A549 (cell line): ENCODE measurements at regions not wholly inside any gene's neighbourhood (a gene's known extent, or its start where the extent isn't known, plus 50 kb on each side); places are given as distances from the start of the nearest gene placed in this dataset.

Experiments
- ATAC-seq, 2 experiments: fragments of 200-7000 bp in 1 of 2; fragments of >200 bp in 1 of 2; cut with Nextera tagmentation in 1 of 2; cut with Tn5 transposase in 1 of 2; 3 replicates each; pipeline versions ENCODE4 v1.8.0 to v1.9.1; 2018 to 2020; ENCODE audit warnings: mild to moderate bottlenecking in 1 of 2, moderate library complexity in 1 of 2
- CTCF ChIA-PET: fragments of 300-600 bp; sonication (Branson Sonifier 250); formaldehyde crosslinking; extraction: SDS; loops from one replicate; lab custom pipeline; 2021; ENCODE audit warnings: antibody characterized with exemption, inconsistent platforms; lab: Yijun Ruan, JAX
- POLR2A ChIA-PET: fragments of 350-600 bp; formaldehyde crosslinking; extraction: SDS; loops from one replicate; lab custom pipeline; 2021; ENCODE audit warnings: antibody characterized with exemption, inconsistent platforms; lab: Yijun Ruan, JAX
- DNase-seq, 2 experiments: peaks; one replicate each; pipeline versions ENCODE4 v3.0.0 to v3.0.0-alpha.2; 2011 to 2016; ENCODE audit warnings: low read depth in 1 of 2, low spot score in 1 of 2
- FAIRE-seq: peaks from 2 replicates; lab custom pipeline; 2011; peaks lifted over from hg19 to GRCh38; lab: Jason Lieb, UNC
- H3K27ac ChIP-seq, 2 experiments: fragments of >200 bp; sonication (Bioruptor Twin); formaldehyde crosslinking; 3 replicates each; pipeline ENCODE4 v1.5.1; 2016 to 2017
- H3K4me1 ChIP-seq: fragments of >200 bp; sonication (Bioruptor Twin); formaldehyde crosslinking; 3 replicates; pipeline ENCODE4 v1.6.1; 2016
- H3K4me2 ChIP-seq: fragments of >200 bp; sonication (Bioruptor Twin); formaldehyde crosslinking; 3 replicates; pipeline ENCODE4 v1.6.1; 2016
- H3K4me3 ChIP-seq: fragments of >200 bp; sonication (Bioruptor Twin); formaldehyde crosslinking; 3 replicates; pipeline ENCODE4 v1.5.1; 2016
- H3K9me3 ChIP-seq: fragments of >200 bp; sonication (Bioruptor Twin); formaldehyde crosslinking; 3 replicates; pipeline ENCODE4 v1.6.1; 2016
- BCL3 ChIP-seq: fragments of >200 bp; sonication (Bioruptor Twin); formaldehyde crosslinking; IDR thresholded peaks from 3 replicates; pipeline ENCODE4 v1.6.1; 2016
- BHLHE40 ChIP-seq: IDR thresholded peaks from 2 replicates; pipeline ENCODE4 v1.6.1; 2012; ENCODE audit warnings: low read depth, low read length, inconsistent platforms
- CBX8 ChIP-seq: fragments of 200-600 bp; sonication (generic); IDR thresholded peaks from 2 replicates; pipeline ENCODE4 v1.6.1; 2016
- CEBPB ChIP-seq, 2 experiments: fragments of >200 bp in 1 of 2; sonication (Bioruptor Twin) in 1 of 2; formaldehyde crosslinking in 1 of 2; IDR thresholded peaks; 2 replicates each; pipeline ENCODE4 v1.6.1; 2012 to 2016
- EHF ChIP-seq: fragments of 250-450 bp; sonication (Bioruptor Pico); IDR thresholded peaks from 2 replicates; pipeline ENCODE4 v1.5.0; 2020; ENCODE audit warnings: mild to moderate bottlenecking
- FOSB ChIP-seq: fragments of 250-450 bp; sonication (Bioruptor Pico); IDR thresholded peaks from 2 replicates; pipeline ENCODE4 v1.5.0; 2020; ENCODE audit warnings: mild to moderate bottlenecking, moderate library complexity
- GATA3 ChIP-seq: IDR thresholded peaks from 2 replicates; pipeline ENCODE4 v1.6.1; 2012; ENCODE audit warnings: borderline replicate concordance
- HDAC2 ChIP-seq: fragments of 200-600 bp; sonication (generic); IDR thresholded peaks from 2 replicates; pipeline ENCODE4 v1.6.1; 2016
- HOXB13 ChIP-seq: fragments of 250-450 bp; sonication (Bioruptor Pico); IDR thresholded peaks from 2 replicates; pipeline ENCODE4 v1.5.0; 2020; ENCODE audit warnings: low read depth, mild to moderate bottlenecking, moderate library complexity
- HOXB5 ChIP-seq: fragments of 250-450 bp; sonication (Bioruptor Pico); IDR thresholded peaks from 2 replicates; pipeline ENCODE4 v1.5.0; 2020; ENCODE audit warnings: mild to moderate bottlenecking, moderate library complexity
- JUN ChIP-seq, 2 experiments: fragments of >200 bp; sonication (Bioruptor Twin); formaldehyde crosslinking; IDR thresholded peaks; 2 replicates in 1 of 2; 3 replicates in 1 of 2; pipeline ENCODE4 v1.6.1; 2016 to 2017
- KDM5A ChIP-seq: fragments of 200-600 bp; sonication (generic); IDR thresholded peaks from 2 replicates; pipeline ENCODE4 v1.6.1; 2016; ENCODE audit warnings: antibody characterized with exemption, mild to moderate bottlenecking
- NFE2L2 ChIP-seq: fragments of 150-350 bp; conservative IDR thresholded peaks from 2 replicates; pipeline ENCODE4 v1.6.1; 2014; ENCODE audit warnings: low read length
- NPAS2 ChIP-seq: fragments of 250-450 bp; sonication (Bioruptor Pico); IDR thresholded peaks from 2 replicates; pipeline ENCODE4 v1.8.0; 2022; ENCODE audit warnings: mild to moderate bottlenecking, moderate library complexity, borderline replicate concordance
- RAD21 ChIP-seq, 2 experiments: fragments of >200 bp in 1 of 2; sonication (Bioruptor Twin) in 1 of 2; formaldehyde crosslinking in 1 of 2; IDR thresholded peaks in 1 of 2; conservative IDR thresholded peaks in 1 of 2; 2 replicates in 1 of 2; 3 replicates in 1 of 2; pipeline ENCODE4 v1.6.1; 2012 to 2018; ENCODE audit warnings: inconsistent platforms in 1 of 2
- REST ChIP-seq: fragments of 200-600 bp; sonication (generic); IDR thresholded peaks from 2 replicates; pipeline ENCODE4 v1.6.1; 2016; ENCODE audit warnings: antibody characterized with exemption, mild to moderate bottlenecking, moderate library complexity
- RFX5 ChIP-seq: fragments of 450-650 bp; IDR thresholded peaks from 2 replicates; pipeline ENCODE4 v1.7.1; 2014; ENCODE audit warnings: antibody characterized with exemption, mild to moderate bottlenecking, moderate library complexity
- RNF2 ChIP-seq: fragments of 200-600 bp; sonication (generic); IDR thresholded peaks from 2 replicates; pipeline ENCODE4 v1.6.1; 2016; ENCODE audit warnings: low read depth, mild to moderate bottlenecking, antibody characterized with exemption, moderate library complexity, borderline replicate concordance
- SREBF2 ChIP-seq: fragments of 450-650 bp; IDR thresholded peaks from 2 replicates; pipeline ENCODE4 v1.6.1; 2014; ENCODE audit warnings: mild to moderate bottlenecking, moderate library complexity
- TFCP2L1 ChIP-seq: fragments of 250-450 bp; sonication (Bioruptor Pico); IDR thresholded peaks from 2 replicates; pipeline ENCODE4 v1.5.0; 2021; ENCODE audit warnings: mild to moderate bottlenecking
- TP53 ChIP-seq: fragments of 250-450 bp; sonication (Bioruptor Pico); IDR thresholded peaks from 2 replicates; pipeline ENCODE4 v1.5.0; 2021; ENCODE audit warnings: mild to moderate bottlenecking, moderate library complexity
- WGBS: methylation state at CpG from one replicate; pipeline ENCODE4 v1.1.6; 2017; ENCODE audit errors: missing lambda C conversion rate; 5-methylcytosine and 5-hydroxymethylcytosine counted together
- TF ChIP-seq, protein P1 (sequence below): IDR thresholded peaks from 2 replicates; pipeline ENCODE4 v1.6.1; 2012
- TF ChIP-seq, protein P2 (sequence below): fragments of 250-450 bp; sonication (Bioruptor Pico); IDR thresholded peaks from 2 replicates; pipeline ENCODE4 v1.5.0; 2020; ENCODE audit warnings: low read depth, mild to moderate bottlenecking, moderate library complexity
- TF ChIP-seq, protein P3 (sequence below): fragments of >200 bp; sonication (Bioruptor Twin); formaldehyde crosslinking; IDR thresholded peaks from 3 replicates; pipeline ENCODE4 v1.5.1; 2016
- TF ChIP-seq, protein P4 (sequence below): fragments of 150-350 bp; IDR thresholded peaks from 2 replicates; pipeline ENCODE4 v1.6.1; 2014; ENCODE audit warnings: low read depth, mild to moderate bottlenecking, low read length
- TF ChIP-seq, protein P5 (sequence below): fragments of 450-650 bp; IDR thresholded peaks from 2 replicates; pipeline ENCODE4 v1.6.1; 2014; ENCODE audit warnings: antibody characterized with exemption

- DNase-seq (no peak), FAIRE-seq (no peak), ATAC-seq (no peak)
- ChIA-PET CTCF (no interaction called here), POLR2A (no interaction called here)
- Histone ChIP-seq H3K27ac (no peak overlapping the region), H3K4me2 (no peak overlapping the region), H3K4me1 (no peaks in the 10 kb centered on the region), H3K4me3 (no peak overlapping the region), H3K9me3 (peaks cover 3% of the 10 kb centered on the region; the same call in 1 of the 3 replicates)
- TF ChIP-seq, protein P1, sequence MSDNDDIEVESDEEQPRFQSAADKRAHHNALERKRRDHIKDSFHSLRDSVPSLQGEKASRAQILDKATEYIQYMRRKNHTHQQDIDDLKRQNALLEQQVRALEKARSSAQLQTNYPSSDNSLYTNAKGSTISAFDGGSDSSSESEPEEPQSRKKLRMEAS, result no peak
- TF ChIP-seq EHF (CRISPR knock-in tag) (no peak), HOXB5 (CRISPR knock-in tag) (no peak), HOXB13 (CRISPR knock-in tag) (no peak), NPAS2 (CRISPR knock-in tag) (no peak), KDM5A (no peak), TFCP2L1 (CRISPR knock-in tag) (no peak), FOSB (CRISPR knock-in tag) (no peak), SREBF2 (no peak), RNF2 (no peak), CEBPB (IDR thresholded peaks at IDR 0.05) (no peak), CBX8 (no peak), BHLHE40 (no peak), JUN (IDR thresholded peaks at IDR 0.05) (no peak), REST (no peak), TP53 (no peak), RFX5 (no peak)
- TF ChIP-seq, protein P2, sequence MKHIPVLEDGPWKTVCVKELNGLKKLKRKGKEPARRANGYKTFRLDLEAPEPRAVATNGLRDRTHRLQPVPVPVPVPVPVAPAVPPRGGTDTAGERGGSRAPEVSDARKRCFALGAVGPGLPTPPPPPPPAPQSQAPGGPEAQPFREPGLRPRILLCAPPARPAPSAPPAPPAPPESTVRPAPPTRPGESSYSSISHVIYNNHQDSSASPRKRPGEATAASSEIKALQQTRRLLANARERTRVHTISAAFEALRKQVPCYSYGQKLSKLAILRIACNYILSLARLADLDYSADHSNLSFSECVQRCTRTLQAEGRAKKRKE, result no peak
- TF ChIP-seq, protein P3, sequence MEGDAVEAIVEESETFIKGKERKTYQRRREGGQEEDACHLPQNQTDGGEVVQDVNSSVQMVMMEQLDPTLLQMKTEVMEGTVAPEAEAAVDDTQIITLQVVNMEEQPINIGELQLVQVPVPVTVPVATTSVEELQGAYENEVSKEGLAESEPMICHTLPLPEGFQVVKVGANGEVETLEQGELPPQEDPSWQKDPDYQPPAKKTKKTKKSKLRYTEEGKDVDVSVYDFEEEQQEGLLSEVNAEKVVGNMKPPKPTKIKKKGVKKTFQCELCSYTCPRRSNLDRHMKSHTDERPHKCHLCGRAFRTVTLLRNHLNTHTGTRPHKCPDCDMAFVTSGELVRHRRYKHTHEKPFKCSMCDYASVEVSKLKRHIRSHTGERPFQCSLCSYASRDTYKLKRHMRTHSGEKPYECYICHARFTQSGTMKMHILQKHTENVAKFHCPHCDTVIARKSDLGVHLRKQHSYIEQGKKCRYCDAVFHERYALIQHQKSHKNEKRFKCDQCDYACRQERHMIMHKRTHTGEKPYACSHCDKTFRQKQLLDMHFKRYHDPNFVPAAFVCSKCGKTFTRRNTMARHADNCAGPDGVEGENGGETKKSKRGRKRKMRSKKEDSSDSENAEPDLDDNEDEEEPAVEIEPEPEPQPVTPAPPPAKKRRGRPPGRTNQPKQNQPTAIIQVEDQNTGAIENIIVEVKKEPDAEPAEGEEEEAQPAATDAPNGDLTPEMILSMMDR, result no peak
- TF ChIP-seq, protein P4, sequence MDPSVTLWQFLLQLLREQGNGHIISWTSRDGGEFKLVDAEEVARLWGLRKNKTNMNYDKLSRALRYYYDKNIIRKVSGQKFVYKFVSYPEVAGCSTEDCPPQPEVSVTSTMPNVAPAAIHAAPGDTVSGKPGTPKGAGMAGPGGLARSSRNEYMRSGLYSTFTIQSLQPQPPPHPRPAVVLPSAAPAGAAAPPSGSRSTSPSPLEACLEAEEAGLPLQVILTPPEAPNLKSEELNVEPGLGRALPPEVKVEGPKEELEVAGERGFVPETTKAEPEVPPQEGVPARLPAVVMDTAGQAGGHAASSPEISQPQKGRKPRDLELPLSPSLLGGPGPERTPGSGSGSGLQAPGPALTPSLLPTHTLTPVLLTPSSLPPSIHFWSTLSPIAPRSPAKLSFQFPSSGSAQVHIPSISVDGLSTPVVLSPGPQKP, result no peak
- 2% methylated on average over 2 of the region's 2 CpGs for WGBS
Measured at GRCh38 chr15:94760348-94760747, 529.0 kb downstream of the MCTP2 start.

DNA sequence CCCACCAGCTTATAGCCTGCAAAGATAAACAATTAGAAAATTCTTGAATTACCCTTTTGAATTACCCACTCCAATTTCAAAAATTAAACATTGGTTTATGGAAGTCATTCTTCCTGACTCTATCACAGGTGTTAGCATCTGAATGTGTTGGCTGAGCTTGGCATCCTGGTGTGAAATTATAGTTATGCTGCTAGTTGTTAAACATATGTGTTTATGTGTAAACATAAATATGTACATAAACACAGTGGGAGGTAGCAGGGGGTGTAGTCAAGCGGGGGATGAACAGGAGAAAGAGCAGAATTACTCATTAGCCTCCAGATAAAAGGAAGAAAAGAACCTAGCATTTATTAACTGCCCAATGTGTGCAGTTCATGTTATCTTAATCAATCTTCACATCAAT lies 530.2 kb downstream of the MCTP2 start:
- TF ChIP-seq BCL3 (no peak), RAD21 (conservative IDR thresholded peaks at IDR 0.05 in 1 of 2, IDR thresholded peaks at IDR 0.05 in 1 of 2) (no peak), CEBPB (IDR thresholded peaks at IDR 0.05) (no peak), NFE2L2 (no peak), GATA3 (no peak), HDAC2 (no peak)
- TF ChIP-seq, protein P5, sequence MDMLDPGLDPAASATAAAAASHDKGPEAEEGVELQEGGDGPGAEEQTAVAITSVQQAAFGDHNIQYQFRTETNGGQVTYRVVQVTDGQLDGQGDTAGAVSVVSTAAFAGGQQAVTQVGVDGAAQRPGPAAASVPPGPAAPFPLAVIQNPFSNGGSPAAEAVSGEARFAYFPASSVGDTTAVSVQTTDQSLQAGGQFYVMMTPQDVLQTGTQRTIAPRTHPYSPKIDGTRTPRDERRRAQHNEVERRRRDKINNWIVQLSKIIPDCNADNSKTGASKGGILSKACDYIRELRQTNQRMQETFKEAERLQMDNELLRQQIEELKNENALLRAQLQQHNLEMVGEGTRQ, result no peak
- TF ChIP-seq, protein P1, result no peak
- Histone ChIP-seq H3K27ac (no peak overlapping the region), H3K4me2 (no peak overlapping the region), H3K9me3 (peaks cover 5% of the 10 kb centered on the region; the same call in 1 of the 3 replicates), H3K4me3 (no peak overlapping the region), H3K4me1 (no peaks in the 10 kb centered on the region)
- ATAC-seq (no peak), DNase-seq (no peak), FAIRE-seq (no peak)
- WGBS, result 0% methylated on average over 1 of the region's 1 CpG
- CTCF ChIA-PET, result no interaction called here
- POLR2A ChIA-PET, result no interaction called here
